ENCODE measurements at regions not wholly inside any gene's neighbourhood (a gene's known extent, or its start where the extent isn't known, plus 50 kb on each side); places are given as distances from the start of the nearest gene placed in this dataset.

- Mint-ChIP-seq H3K4me1 (peaks cover 5 to 10% (median 6%) of the 10 kb centered on the region in 3 donors), H3K27ac (no peak overlapping the region), H3K9me3 (peaks cover 3 to 7% (median 4%) of the 10 kb centered on the region in 3 donors), H3K36me3 (no peaks in the 10 kb centered on the region), H3K27me3 (no peaks in the 10 kb centered on the region), H3K4me3 (no peak overlapping the region)
- ATAC-seq (replicated peaks in 1 of 4) (no peak), DNase-seq (no peak)
- Histone ChIP-seq H3K9me3 (no peaks in the 10 kb centered on the region), H3K4me3 (ENCODE audit: control insufficient read depth in 1 of 2, extremely low read depth in 1 of 2, low read length in 1 of 2) (no peak overlapping the region), H3K36me3 (ENCODE audit: control insufficient read depth in 2 of 2, extremely low read depth in 1 of 2, insufficient read depth in 1 of 2, low read length in 1 of 2) (no peaks in the 10 kb centered on the region), H3K4me1 (ENCODE audit: control insufficient read depth in 1 of 2, extremely low read depth in 1 of 2, insufficient read depth in 2 of 2, low read length in 2 of 2) (peaks cover 0 to 2% of the 10 kb centered on the region in 2 experiments), H3K27me3 (replicated peaks in 1 of 2; ENCODE audit: control insufficient read depth in 2 of 2, extremely low read depth in 1 of 2, insufficient read depth in 2 of 2, low read length in 1 of 2) (no peaks in the 10 kb centered on the region), H3K27ac (ENCODE audit: low read length) (no peak overlapping the region)
- ChIA-PET POLR2A (no interaction called here), CTCF (no interaction called here)
- no CpG with 5 or more reads among the region's 1 CpG for WGBS (ENCODE audit: insufficient coverage)
Measured at GRCh38 chr18:41693008-41693407, 262.0 kb upstream of the PIK3C3 start.

DNA sequence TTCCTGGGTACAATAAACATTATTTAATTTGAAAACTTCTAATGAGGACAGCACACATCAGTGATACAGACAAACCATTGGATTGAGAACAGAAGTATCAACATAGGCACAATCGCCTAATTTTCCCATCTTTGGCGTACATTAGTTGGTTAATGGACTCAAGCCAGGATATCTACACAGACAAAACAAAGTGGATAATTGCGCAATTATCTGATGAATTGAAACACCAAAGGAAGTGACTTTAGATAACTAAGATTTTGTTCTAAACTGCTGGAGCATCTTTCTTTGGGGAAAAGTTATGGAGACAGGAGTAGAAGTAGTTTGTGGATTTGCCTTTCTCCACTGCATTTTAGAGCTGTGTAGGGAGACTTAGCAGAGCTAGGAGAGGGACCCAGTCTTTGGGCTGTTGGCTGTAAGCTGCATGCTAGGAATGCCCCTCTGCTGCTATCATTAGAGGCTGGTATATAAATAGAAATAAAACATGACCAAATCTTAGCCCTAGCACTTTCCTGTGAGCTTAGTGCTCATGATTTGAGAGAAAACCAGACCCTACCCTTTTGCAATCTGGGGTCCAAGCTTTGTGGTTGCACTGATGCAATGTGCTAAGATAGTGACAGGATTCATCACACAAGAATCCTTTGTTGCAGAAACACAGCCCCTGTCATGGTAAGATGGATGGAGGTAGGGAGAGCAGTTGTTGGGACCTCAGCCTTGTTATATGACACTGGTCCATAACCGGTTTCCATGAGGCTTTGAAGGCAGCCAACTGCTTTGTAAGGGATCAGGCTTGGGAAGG is 264.5 kb upstream of the PIK3C3 start:
- peaks cover under 1 to 2% (median 2%) of the 10 kb centered on the region in 3 donors for H3K4me1 Mint-ChIP-seq
- Histone ChIP-seq H3K4me1 (ENCODE audit: control insufficient read depth in 1 of 2, extremely low read depth in 1 of 2, insufficient read depth in 2 of 2, low read length in 2 of 2) (peaks cover 0 to 2% of the 10 kb centered on the region in 2 experiments), H3K4me3 (ENCODE audit: control insufficient read depth in 1 of 2, extremely low read depth in 1 of 2, low read length in 1 of 2) (no peak overlapping the region), H3K27me3 (replicated peaks in 1 of 2; ENCODE audit: control insufficient read depth in 2 of 2, extremely low read depth in 1 of 2, insufficient read depth in 2 of 2, low read length in 1 of 2) (no peaks in the 10 kb centered on the region), H3K27ac (ENCODE audit: low read length) (no peak overlapping the region), H3K36me3 (ENCODE audit: control insufficient read depth in 2 of 2, extremely low read depth in 1 of 2, insufficient read depth in 1 of 2, low read length in 1 of 2) (no peaks in the 10 kb centered on the region), H3K9me3 (no peaks in the 10 kb centered on the region)
- no peaks in the 10 kb centered on the region for H3K36me3 Mint-ChIP-seq
- ChIA-PET CTCF (no interaction called here), POLR2A (no interaction called here)
- H3K9me3 Mint-ChIP-seq, result peaks cover 4 to 7% (median 6%) of the 10 kb centered on the region in 3 donors
- H3K27me3 Mint-ChIP-seq, result no peaks in the 10 kb centered on the region
- H3K4me3 Mint-ChIP-seq, result no peak overlapping the region
- ATAC-seq (replicated peaks in 1 of 4) (no peak), DNase-seq (no peak)
- no CpG with 5 or more reads among the region's 4 CpGs for WGBS (ENCODE audit: insufficient coverage)
- no peak overlapping the region for H3K27ac Mint-ChIP-seq

DNA sequence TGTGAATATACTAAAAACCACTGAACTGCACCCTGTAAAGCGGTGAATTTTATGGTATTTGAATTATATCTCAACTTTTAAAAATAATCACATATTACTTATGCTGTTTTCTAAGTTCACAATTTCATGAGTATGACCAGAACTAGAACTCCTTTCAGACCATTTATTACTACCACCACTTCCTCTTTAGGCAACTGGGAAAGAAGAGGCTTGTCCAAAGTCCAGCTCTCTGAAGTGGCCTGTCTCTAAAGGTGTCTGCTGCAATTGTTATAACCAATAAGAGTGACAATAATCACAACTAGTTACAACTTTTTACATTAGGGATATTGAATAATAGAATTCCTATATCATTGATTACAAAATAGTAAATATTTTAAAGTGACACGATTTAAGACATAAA is 267.9 kb upstream of the PIK3C3 start:
- Histone ChIP-seq H3K27ac (ENCODE audit: low read length) (no peak overlapping the region), H3K9me3 (no peaks in the 10 kb centered on the region), H3K27me3 (replicated peaks in 1 of 2; ENCODE audit: control insufficient read depth in 2 of 2, extremely low read depth in 1 of 2, insufficient read depth in 2 of 2, low read length in 1 of 2) (no peaks in the 10 kb centered on the region), H3K4me3 (ENCODE audit: control insufficient read depth in 1 of 2, extremely low read depth in 1 of 2, low read length in 1 of 2) (no peak overlapping the region), H3K36me3 (ENCODE audit: control insufficient read depth in 2 of 2, extremely low read depth in 1 of 2, insufficient read depth in 1 of 2, low read length in 1 of 2) (no peaks in the 10 kb centered on the region), H3K4me1 (ENCODE audit: control insufficient read depth in 1 of 2, extremely low read depth in 1 of 2, insufficient read depth in 2 of 2, low read length in 2 of 2) (no peaks in the 10 kb centered on the region)
- Mint-ChIP-seq H3K4me1 (no peaks in the 10 kb centered on the region), H3K27me3 (no peaks in the 10 kb centered on the region), H3K9me3 (peaks cover 3 to 8% (median 4%) of the 10 kb centered on the region in 3 donors), H3K27ac (no peak overlapping the region), H3K4me3 (no peak overlapping the region), H3K36me3 (no peaks in the 10 kb centered on the region)
- CTCF ChIA-PET, result no interaction called here
- DNase-seq (no peak), ATAC-seq (replicated peaks in 1 of 4) (no peak)
- POLR2A ChIA-PET, result no interaction called here
- no CpG with 5 or more reads among the region's 2 CpGs for WGBS (ENCODE audit: insufficient coverage)

DNA sequence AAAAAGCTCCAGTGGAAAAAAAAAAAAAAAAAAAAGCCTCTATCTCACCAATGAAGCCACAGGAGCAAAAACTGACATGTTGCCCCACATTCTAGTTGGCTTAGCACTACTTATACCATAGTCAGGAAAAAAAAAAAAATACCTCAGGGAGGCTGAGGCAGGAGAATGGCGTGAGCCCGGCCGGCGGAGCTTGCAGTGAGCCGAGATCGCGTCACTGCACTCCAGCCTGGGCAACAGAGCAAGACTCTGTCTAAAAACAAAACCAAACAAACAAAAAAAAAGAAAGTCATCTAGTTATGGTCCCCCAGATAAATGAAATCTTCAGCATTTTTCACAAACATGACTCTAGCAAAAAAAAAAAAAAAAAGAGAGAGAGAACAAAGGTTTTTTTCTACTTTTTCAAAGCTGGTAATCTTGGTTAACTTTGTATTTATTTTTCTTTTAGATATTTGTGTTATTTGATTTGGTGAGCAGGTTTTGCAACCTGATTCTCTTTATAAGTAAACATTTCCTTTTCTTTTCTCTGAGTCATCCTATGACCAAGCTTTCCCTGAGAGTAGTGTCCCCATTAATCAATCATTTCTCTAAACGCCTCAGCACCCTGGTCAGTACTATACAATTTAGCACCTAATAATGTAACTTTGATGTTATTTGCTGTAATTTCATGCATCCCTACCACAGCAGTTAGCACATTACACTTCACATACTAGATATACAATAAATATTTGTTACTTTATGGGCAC is 273.7 kb upstream of the PIK3C3 start:
- no peak overlapping the region for H3K27ac ChIP-seq (ENCODE audit: low read length)
- DNase-seq, result no peak
- POLR2A ChIA-PET, result interaction anchor here in 1 of 2 donors (0.6 kb wide), 1 partner anchor 10 kb away, joined by 5 read pairs; no protein-coding TSS in a partner anchor
- Mint-ChIP-seq H3K9me3 (peaks cover 0 to 21% (median 3%) of the 10 kb centered on the region in 3 donors), H3K4me3 (no peak overlapping the region), H3K27ac (no peak overlapping the region), H3K4me1 (no peaks in the 10 kb centered on the region), H3K27me3 (no peaks in the 10 kb centered on the region), H3K36me3 (no peaks in the 10 kb centered on the region)
- H3K36me3 ChIP-seq (ENCODE audit: control insufficient read depth in 2 of 2, extremely low read depth in 1 of 2, insufficient read depth in 1 of 2, low read length in 1 of 2), result no peaks in the 10 kb centered on the region
- H3K4me1 ChIP-seq (ENCODE audit: control insufficient read depth in 1 of 2, extremely low read depth in 1 of 2, insufficient read depth in 2 of 2, low read length in 2 of 2), result no peaks in the 10 kb centered on the region
- H3K9me3 ChIP-seq, result no peaks in the 10 kb centered on the region
- ATAC-seq (replicated peaks in 1 of 4), result no peak
- CTCF ChIA-PET, result no interaction called here
- H3K4me3 ChIP-seq (ENCODE audit: control insufficient read depth in 1 of 2, extremely low read depth in 1 of 2, low read length in 1 of 2), result no peak overlapping the region
- no peaks in the 10 kb centered on the region for H3K27me3 ChIP-seq (replicated peaks in 1 of 2; ENCODE audit: control insufficient read depth in 2 of 2, extremely low read depth in 1 of 2, insufficient read depth in 2 of 2, low read length in 1 of 2)
- no CpG with 5 or more reads among the region's 8 CpGs for WGBS (ENCODE audit: insufficient coverage)

- POLR2A ChIA-PET, result no interaction called here
- Mint-ChIP-seq H3K4me1 (no peaks in the 10 kb centered on the region), H3K36me3 (no peaks in the 10 kb centered on the region), H3K4me3 (no peak overlapping the region), H3K27me3 (no peaks in the 10 kb centered on the region), H3K9me3 (peaks cover 0 to 7% (median 5%) of the 10 kb centered on the region in 3 donors), H3K27ac (no peak overlapping the region)
- no peaks in the 10 kb centered on the region for H3K36me3 ChIP-seq (ENCODE audit: control insufficient read depth in 2 of 2, extremely low read depth in 1 of 2, insufficient read depth in 1 of 2, low read length in 1 of 2)
- ATAC-seq (replicated peaks in 1 of 4) (no peak), DNase-seq (no peak)
- no peaks in the 10 kb centered on the region for H3K27me3 ChIP-seq (replicated peaks in 1 of 2; ENCODE audit: control insufficient read depth in 2 of 2, extremely low read depth in 1 of 2, insufficient read depth in 2 of 2, low read length in 1 of 2)
- CTCF ChIA-PET, result no interaction called here
- no peak overlapping the region for H3K27ac ChIP-seq (ENCODE audit: low read length)
- no peak overlapping the region for H3K4me3 ChIP-seq (ENCODE audit: control insufficient read depth in 1 of 2, extremely low read depth in 1 of 2, low read length in 1 of 2)
- no peaks in the 10 kb centered on the region for H3K4me1 ChIP-seq (ENCODE audit: control insufficient read depth in 1 of 2, extremely low read depth in 1 of 2, insufficient read depth in 2 of 2, low read length in 2 of 2)
- H3K9me3 ChIP-seq, result no peaks in the 10 kb centered on the region
- 89% methylated on average over 4 of the region's 7 CpGs for whole genome bisulfite sequencing (ENCODE audit: insufficient coverage)
Measured at GRCh38 chr18:41674506-41674905, 280.5 kb upstream of the PIK3C3 start.

DNA sequence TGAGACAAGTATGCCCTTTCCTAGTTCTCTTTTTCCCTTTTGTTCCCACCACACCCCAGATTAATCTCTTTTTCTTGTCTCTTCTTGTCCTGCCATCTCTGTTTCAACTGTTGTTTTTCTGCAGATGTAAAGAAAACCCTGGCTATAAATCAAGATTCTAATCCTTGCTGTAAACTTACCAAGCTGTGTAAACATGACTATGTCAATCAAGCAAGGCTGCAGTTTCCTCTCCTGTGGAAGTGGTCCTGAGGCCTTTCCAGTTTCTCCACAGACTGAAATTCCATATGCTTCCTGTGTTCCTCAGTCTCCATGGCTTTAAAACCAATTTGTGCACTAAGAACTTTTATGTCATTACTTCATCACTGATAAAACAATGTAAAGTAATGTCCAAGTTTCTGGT is 288.8 kb upstream of the PIK3C3 start:
- Mint-ChIP-seq H3K36me3 (no peaks in the 10 kb centered on the region), H3K4me3 (no peak overlapping the region), H3K9me3 (peaks cover 0 to 7% (median 4%) of the 10 kb centered on the region in 3 donors), H3K4me1 (no peaks in the 10 kb centered on the region), H3K27me3 (no peaks in the 10 kb centered on the region), H3K27ac (no peak overlapping the region)
- Histone ChIP-seq H3K4me3 (ENCODE audit: control insufficient read depth in 1 of 2, extremely low read depth in 1 of 2, low read length in 1 of 2) (no peak overlapping the region), H3K9me3 (no peaks in the 10 kb centered on the region), H3K36me3 (ENCODE audit: control insufficient read depth in 2 of 2, extremely low read depth in 1 of 2, insufficient read depth in 1 of 2, low read length in 1 of 2) (no peaks in the 10 kb centered on the region), H3K27me3 (replicated peaks in 1 of 2; ENCODE audit: control insufficient read depth in 2 of 2, extremely low read depth in 1 of 2, insufficient read depth in 2 of 2, low read length in 1 of 2) (no peaks in the 10 kb centered on the region), H3K4me1 (ENCODE audit: control insufficient read depth in 1 of 2, extremely low read depth in 1 of 2, insufficient read depth in 2 of 2, low read length in 2 of 2) (no peaks in the 10 kb centered on the region), H3K27ac (ENCODE audit: low read length) (no peak overlapping the region)
- DNase-seq, result no peak
- ATAC-seq (replicated peaks in 1 of 4), result no peak
- POLR2A ChIA-PET, result no interaction called here
- CTCF ChIA-PET, result no interaction called here

All from T-cell (primary cell).